GM18870 (cell line): ENCODE measurements at regions not wholly inside any gene's neighbourhood (a gene's known extent, or its start where the extent isn't known, plus 50 kb on each side); places are given as distances from the start of the nearest gene placed in this dataset.

Source experiments
- ATAC-seq: cut with Tn5 transposase; IDR thresholded peaks from one replicate; pipeline ENCODE4 v1.9.1; 2021; ENCODE audit warnings: moderate library complexity; ENCODE audit not compliant: unreplicated experiment

DNA sequence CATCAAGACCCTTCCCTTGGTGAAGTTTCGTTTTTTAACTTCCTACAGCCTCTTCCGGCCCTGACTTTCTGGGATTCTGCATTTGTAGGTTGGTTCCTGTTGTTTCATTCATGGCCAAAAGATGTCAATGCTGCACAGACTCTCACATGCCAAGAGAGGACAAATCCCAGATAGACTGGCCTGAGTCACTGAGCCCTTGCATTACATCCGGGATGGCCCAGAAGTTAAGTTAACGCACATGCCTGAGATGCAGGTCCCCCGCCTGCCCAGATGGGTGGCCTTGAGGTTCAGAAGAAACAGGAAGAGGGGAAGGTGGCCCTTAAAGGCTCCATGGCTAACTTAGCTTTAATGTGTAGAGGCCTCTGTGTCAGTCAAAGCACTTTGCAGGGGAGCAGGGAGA is 51.6 kb upstream of the SRGAP3 start:
- no peak for ATAC-seq

DNA sequence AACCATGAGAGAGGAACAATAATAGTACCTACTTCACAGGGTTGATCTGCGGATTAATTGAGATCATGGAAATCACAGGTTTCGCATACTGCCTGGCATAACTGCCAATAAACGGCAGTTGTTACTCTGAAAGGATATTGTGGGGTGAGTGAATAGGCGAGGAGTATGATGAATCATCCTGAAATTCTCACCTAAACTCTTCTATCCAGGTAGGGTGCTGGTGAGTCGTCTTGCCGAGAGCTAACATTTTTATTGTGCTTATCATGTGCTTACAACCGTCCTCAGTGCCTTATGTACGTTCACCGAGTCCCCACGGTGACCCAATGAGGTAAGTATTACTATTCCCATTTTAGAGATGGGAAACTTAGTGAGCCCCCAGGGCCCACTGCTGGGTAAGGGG is 52.4 kb upstream of the SRGAP3 start:
- ATAC-seq, result no peak

DNA sequence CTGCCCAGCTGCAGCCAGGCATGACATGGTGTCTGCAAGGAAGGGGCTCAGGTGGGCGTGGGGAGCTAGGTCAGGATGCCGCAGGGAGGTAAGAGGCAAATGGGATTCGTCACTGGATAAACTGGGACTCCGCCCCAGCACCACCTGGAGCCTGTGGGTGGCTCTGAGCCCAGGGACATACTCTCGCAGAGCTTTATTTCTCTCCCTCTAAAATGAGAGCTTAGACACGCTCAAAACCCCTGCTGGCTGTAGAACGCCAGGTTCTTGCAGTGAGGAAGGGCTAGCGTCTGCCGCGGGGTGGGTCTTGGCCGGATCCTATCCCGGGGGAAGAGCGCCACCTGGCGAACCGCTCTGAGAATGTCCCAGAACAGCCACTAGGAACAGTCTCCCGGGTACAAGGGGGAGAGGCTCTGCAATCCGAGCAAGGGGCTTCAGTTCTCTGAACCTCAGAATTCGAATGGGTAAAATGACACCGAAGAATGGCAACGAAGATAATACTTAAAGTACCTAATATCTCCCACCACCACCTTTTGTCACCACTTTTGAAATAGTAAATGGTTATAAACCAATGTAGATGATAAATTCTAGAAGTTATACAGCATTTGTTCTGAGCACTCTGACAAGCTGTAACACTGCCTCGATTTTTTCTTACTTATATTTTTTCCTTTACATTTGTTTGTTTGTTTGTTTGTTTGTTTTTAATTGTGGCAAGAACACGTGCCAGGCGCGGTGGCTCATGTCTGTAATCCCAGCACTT is 53.2 kb upstream of the SRGAP3 start:
- ATAC-seq, result peak; percentile 83

DNA sequence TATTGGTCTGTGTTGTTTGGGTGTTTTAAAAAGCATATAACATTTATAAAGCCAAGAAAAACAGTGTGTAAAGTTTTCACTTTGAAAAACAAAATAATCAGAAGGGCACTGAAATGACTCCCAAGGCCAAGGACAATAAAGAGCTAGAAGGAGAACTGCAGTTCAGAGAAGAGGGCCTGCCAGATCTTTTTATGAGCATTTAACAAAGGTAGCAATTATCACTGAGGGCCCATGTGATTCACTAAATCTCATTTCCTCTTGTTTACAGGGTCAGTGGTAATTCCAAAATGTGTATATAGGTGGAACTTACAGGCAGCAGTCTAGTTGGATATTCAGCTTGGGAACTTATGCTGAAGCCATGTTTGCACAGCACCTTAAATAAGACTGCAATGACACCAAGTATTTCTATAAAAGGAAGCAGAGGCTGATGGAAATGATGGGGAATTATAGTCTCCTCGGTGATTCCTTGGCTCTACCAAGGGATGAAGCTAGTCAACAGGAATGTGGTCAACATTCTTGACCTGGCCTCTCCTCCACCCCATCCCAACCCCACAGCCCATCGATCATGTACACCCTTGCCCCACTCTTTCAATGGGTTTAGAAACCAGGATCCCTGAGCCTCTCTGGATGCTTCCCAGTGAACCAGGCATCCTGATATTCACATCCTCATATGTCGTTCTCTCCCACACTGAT is 54.4 kb upstream of the THUMPD3 start:
- ATAC-seq, result no peak

DNA sequence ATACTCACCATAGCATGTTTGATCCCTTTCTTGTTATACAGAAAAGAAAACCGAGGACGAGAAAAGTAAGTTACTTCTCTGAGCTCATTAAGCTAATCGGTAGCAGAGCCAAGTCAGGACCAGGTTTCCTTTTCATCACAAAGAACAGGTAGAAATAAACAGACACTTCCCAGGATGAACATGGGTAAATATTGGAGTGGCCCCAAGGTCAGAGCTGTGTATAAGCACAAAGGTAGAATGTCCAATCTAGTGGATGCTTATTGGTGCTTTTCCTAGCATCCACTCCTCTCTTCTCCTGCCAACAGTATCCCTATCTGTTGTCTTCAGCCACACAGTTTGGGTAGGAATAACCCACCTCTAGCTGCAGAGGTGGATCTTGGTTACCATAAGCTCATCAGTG is 52.8 kb upstream of the THUMPD3 start:
- ATAC-seq, result no peak

DNA sequence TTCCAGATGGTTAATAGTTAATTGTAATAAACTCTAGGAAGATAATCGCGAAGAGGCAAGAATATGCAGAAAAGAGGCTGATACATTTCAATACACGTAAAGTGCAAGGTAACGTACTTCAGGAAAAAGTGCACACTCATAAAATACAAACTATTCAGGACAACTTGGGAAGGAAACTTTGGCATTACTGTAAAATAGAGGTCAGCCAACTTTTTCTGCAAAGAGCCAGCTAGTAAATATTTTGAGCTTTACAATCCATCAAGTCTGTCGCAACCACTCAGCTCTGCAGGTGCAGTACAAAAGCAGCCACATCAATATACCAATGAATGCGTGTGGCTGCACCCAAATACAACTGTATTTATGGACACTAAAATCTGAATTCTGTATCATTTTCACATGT is 51.6 kb upstream of the THUMPD3 start:
- no peak for ATAC-seq
